ENCODE measurements at regions not wholly inside any gene's neighbourhood (a gene's known extent, or its start where the extent isn't known, plus 50 kb on each side); places are given as distances from the start of the nearest gene placed in this dataset.

- TF ChIP-seq POLR2AphosphoS5 (IDR thresholded peaks at IDR 0.05) (no peak), EP300 (IDR thresholded peaks at IDR 0.05) (no peak), POLR2A (IDR thresholded peaks at IDR 0.05) (no peak), CTCF (IDR thresholded peaks at IDR 0.05) (no peak)
- 82 to 96% (median 92%) methylated on average over 3 of the region's 3 CpGs for WGBS, 5 donors
These were observed 423.2 kb downstream of the POM121L12 start for GRCh38 chr7:53458636-53459035.

GRCh38 chr7:53466371-53466770 lies 430.9 kb downstream of the POM121L12 start:
- H3K4me1 ChIP-seq: no peaks in the 10 kb centered on the region
- no peaks in the 10 kb centered on the region for H3K27me3 ChIP-seq
- no peaks in the 10 kb centered on the region for H3K36me3 ChIP-seq
- H3K27ac ChIP-seq: no peak overlapping the region
- intact Hi-C loops (cut with DNase I; ENCODE audit: low total_unique reads): no loop called here
- H3K9me3 ChIP-seq: peaks cover 0 to 9% (median 4%) of the 10 kb centered on the region in 4 donors
- H3K4me3 ChIP-seq: no peak overlapping the region
- DNase-seq: no peak
- WGBS, 5 donors: 44 to 49% (median 45%) methylated on average over 2 of the region's 2 CpGs
- TF ChIP-seq POLR2A (IDR thresholded peaks at IDR 0.05) (no peak), POLR2AphosphoS5 (IDR thresholded peaks at IDR 0.05) (no peak)

More at GRCh38 chr7:53458636-53459035, 423.2 kb downstream of the POM121L12 start:
- Histone ChIP-seq H3K9me3 (peaks cover 0 to 3% (median under 1%) of the 10 kb centered on the region in 4 donors), H3K27me3 (no peaks in the 10 kb centered on the region), H3K36me3 (no peaks in the 10 kb centered on the region), H3K4me1 (no peaks in the 10 kb centered on the region), H3K4me3 (no peak overlapping the region), H3K27ac (no peak overlapping the region)
- intact Hi-C loops (cut with DNase I; ENCODE audit: low total_unique reads): no loop called here
- DNase-seq: no peak

GRCh38 chr7:53470336-53470970 lies 435.0 kb downstream of the POM121L12 start:
- DNase-seq: no peak
- no peak overlapping the region for H3K4me3 ChIP-seq
- 68 to 72% (median 71%) methylated on average over 4 of the region's 4 CpGs for WGBS, 5 donors
- intact Hi-C loops (cut with DNase I; ENCODE audit: low total_unique reads): no loop called here
- no peak overlapping the region for H3K27ac ChIP-seq
- H3K4me1 ChIP-seq: no peaks in the 10 kb centered on the region
- no peaks in the 10 kb centered on the region for H3K36me3 ChIP-seq
- TF ChIP-seq POLR2A (IDR thresholded peaks at IDR 0.05): no peak
- TF ChIP-seq CTCF (IDR thresholded peaks at IDR 0.05): no peak
- TF ChIP-seq EP300 (IDR thresholded peaks at IDR 0.05): no peak
- TF ChIP-seq POLR2AphosphoS5 (IDR thresholded peaks at IDR 0.05): no peak
- H3K27me3 ChIP-seq: no peaks in the 10 kb centered on the region
- H3K9me3 ChIP-seq: peaks cover 0 to 7% (median 0%) of the 10 kb centered on the region in 4 donors

- WGBS, 5 donors: 43 to 53% (median 50%) methylated on average over 1 of the region's 1 CpG
- intact Hi-C loops (cut with DNase I; ENCODE audit: low total_unique reads): no loop called here
These were observed 437.9 kb downstream of the POM121L12 start for GRCh38 chr7:53473371-53473770.

More at GRCh38 chr7:53473371-53473770, 437.9 kb downstream of the POM121L12 start:
- Histone ChIP-seq H3K4me1 (no peaks in the 10 kb centered on the region), H3K27me3 (no peaks in the 10 kb centered on the region), H3K9me3 (peaks cover 0 to 2% (median 0%) of the 10 kb centered on the region in 4 donors), H3K36me3 (no peaks in the 10 kb centered on the region), H3K4me3 (no peak overlapping the region), H3K27ac (no peak overlapping the region)
- no peak for DNase-seq
- no peak for TF ChIP-seq POLR2A (IDR thresholded peaks at IDR 0.05)
- TF ChIP-seq CTCF (IDR thresholded peaks at IDR 0.05): no peak
- TF ChIP-seq EP300 (IDR thresholded peaks at IDR 0.05): no peak
- no peak for TF ChIP-seq POLR2AphosphoS5 (IDR thresholded peaks at IDR 0.05)

Data from stomach (tissue), 8 donors.